ENCODE measurements at regions not wholly inside any gene's neighbourhood (a gene's known extent, or its start where the extent isn't known, plus 50 kb on each side); places are given as distances from the start of the nearest gene placed in this dataset.
"Not testable (repeated sequence)": the region's sequence is repeated elsewhere in the genome, so short reads cannot be mapped to it uniquely, and the experiment has no call there.

DNA sequence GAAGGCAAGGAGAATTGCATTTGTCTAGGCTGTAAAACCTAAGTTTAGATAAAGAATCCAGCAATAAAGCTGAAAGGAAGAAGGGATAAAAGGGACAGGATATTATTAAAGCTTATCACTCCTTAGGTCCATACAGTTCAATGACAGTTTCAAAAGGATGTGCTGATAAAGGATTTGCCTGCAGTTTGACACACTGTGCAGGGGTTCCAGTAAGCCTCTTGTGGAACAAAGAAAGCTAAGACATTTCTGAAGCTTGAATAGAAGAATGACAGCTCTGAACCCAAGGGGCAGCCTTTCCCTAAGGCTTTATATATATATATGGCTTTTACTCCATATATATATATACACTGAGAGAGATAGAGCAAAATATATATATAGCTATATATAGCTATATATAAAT, 276.8 kb upstream of the GRM3 start:
- no peak for FAIRE-seq
- CTCF ChIA-PET, result no interaction called here

DNA sequence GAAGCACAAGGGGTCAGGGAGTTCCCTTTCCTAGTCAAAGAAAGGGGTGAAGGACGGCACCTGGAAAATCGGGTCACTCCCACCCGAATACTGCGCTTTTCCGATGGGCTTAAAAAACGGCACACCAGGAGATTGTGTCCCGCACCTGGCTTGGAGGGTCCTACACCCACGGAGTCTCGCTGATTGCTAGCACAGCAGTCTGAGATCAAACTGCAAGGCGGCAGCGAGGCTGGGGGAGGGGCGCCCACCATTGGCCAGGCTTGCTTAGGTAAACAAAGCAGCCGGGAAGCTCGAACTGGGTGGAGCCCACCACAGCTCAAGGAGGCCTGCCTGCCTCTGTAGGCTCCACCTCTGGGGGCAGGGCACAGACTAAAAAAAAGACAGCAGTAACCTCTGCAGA, 303.3 kb upstream of the GRM3 start:
- H3K4me2 ChIP-seq; H3K4me1 ChIP-seq; POLR2A ChIA-PET; CTCF ChIA-PET; DNase-seq (ENCODE audit: low read depth in 1 of 2, low spot score in 1 of 2); ATAC-seq; H3K9me3 ChIP-seq; H3K27ac ChIP-seq; FAIRE-seq; H3K4me3 ChIP-seq: not testable (repeated sequence)
- WGBS (ENCODE audit: missing lambda C conversion rate), result 28% methylated on average over 5 of the region's 14 CpGs

More for the DNA sequence above, 276.8 kb upstream of the GRM3 start:
- no peak for ATAC-seq
- no peak for DNase-seq (ENCODE audit: low read depth in 1 of 2, low spot score in 1 of 2)
- H3K4me3 ChIP-seq, result no peak overlapping the region
- TF ChIP-seq NR3C1 (IDR thresholded peaks at IDR 0.05) (no peak), POLR2A (IDR thresholded peaks at IDR 0.05; ENCODE audit: low read length) (no peak), HOXB5 (CRISPR knock-in tag; IDR thresholded peaks at IDR 0.05) (no peak), MAZ (IDR thresholded peaks at IDR 0.05; ENCODE audit: borderline replicate concordance, low read depth, low read length) (no peak), CTCF (IDR thresholded peaks at IDR 0.05) (no peak), EP300 (IDR thresholded peaks at IDR 0.05) (no peak), RFX5 (IDR thresholded peaks at IDR 0.05) (no peak), MAFK (IDR thresholded peaks at IDR 0.05; ENCODE audit: partially characterized antibody) (no peak), RAD21 (conservative IDR thresholded peaks at IDR 0.05 in 1 of 2, IDR thresholded peaks at IDR 0.05 in 1 of 2) (no peak), RNF2 (IDR thresholded peaks at IDR 0.05; ENCODE audit: borderline replicate concordance, low read depth) (no peak), CHD2 (IDR thresholded peaks at IDR 0.05; ENCODE audit: low read length, partially characterized antibody) (no peak), TP53 (CRISPR knock-in tag; IDR thresholded peaks at IDR 0.05) (no peak)
- TF ChIP-seq, protein P1, sequence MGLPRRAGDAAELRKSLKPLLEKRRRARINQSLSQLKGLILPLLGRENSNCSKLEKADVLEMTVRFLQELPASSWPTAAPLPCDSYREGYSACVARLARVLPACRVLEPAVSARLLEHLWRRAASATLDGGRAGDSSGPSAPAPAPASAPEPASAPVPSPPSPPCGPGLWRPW (IDR thresholded peaks at IDR 0.05), result no peak
- TF ChIP-seq, protein P2, sequence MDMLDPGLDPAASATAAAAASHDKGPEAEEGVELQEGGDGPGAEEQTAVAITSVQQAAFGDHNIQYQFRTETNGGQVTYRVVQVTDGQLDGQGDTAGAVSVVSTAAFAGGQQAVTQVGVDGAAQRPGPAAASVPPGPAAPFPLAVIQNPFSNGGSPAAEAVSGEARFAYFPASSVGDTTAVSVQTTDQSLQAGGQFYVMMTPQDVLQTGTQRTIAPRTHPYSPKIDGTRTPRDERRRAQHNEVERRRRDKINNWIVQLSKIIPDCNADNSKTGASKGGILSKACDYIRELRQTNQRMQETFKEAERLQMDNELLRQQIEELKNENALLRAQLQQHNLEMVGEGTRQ (IDR thresholded peaks at IDR 0.05), result no peak
- H3K27ac ChIP-seq, result no peak overlapping the region
- POLR2A ChIA-PET, result no interaction called here
- H3K9me3 ChIP-seq, result no peaks in the 10 kb centered on the region
- H3K4me1 ChIP-seq, result no peaks in the 10 kb centered on the region
- H3K4me2 ChIP-seq, result no peak overlapping the region

DNA sequence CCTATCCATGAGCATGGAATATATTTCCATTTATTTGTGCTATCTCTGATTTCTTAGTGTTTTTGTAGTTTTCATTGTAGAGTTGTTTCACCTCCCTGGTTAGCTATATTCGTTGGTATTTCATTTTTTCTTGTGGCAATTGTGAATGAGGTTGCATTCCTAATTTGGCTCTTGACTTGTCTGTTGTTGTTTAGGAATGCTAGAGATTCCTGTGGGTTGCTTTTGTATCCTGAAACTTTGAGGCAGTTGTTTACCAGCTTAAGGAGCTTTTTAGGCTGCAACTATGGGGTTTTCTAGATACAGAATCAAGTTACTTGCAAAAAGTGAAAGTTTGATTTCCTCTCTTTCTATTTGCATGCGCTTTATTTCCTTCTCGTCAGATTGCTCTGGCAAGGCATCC, 304.7 kb upstream of the GRM3 start:
- Histone ChIP-seq H3K4me3 (no peak overlapping the region), H3K4me2 (no peak overlapping the region), H3K27ac (no peak overlapping the region), H3K4me1 (no peaks in the 10 kb centered on the region), H3K9me3 (no peaks in the 10 kb centered on the region)
- TF ChIP-seq EHF (CRISPR knock-in tag; IDR thresholded peaks at IDR 0.05) (no peak), HOXB13 (CRISPR knock-in tag; IDR thresholded peaks at IDR 0.05; ENCODE audit: low read depth) (no peak), POLR2AphosphoS2 (conservative IDR thresholded peaks at IDR 0.05; ENCODE audit: low read length) (no peak), ZFP36 (IDR thresholded peaks at IDR 0.05; ENCODE audit: borderline replicate concordance, partially characterized antibody) (no peak), ZC3H11A (IDR thresholded peaks at IDR 0.05) (no peak), EHMT2 (IDR thresholded peaks at IDR 0.05; ENCODE audit: low read depth) (no peak), FOSL2 (IDR thresholded peaks at IDR 0.05) (no peak), FOSL2 (CRISPR knock-in tag; IDR thresholded peaks at IDR 0.05) (no peak), PHF8 (IDR thresholded peaks at IDR 0.05; ENCODE audit: borderline replicate concordance, low read depth) (no peak), KDM5A (IDR thresholded peaks at IDR 0.05) (no peak), RCOR1 (IDR thresholded peaks at IDR 0.05; ENCODE audit: low read depth, low read length) (no peak), CEBPB (IDR thresholded peaks at IDR 0.05) (no peak), CHD4 (IDR thresholded peaks at IDR 0.05; ENCODE audit: borderline replicate concordance) (no peak), HOXA7 (CRISPR knock-in tag; IDR thresholded peaks at IDR 0.05) (no peak)
- TF ChIP-seq, protein P3, sequence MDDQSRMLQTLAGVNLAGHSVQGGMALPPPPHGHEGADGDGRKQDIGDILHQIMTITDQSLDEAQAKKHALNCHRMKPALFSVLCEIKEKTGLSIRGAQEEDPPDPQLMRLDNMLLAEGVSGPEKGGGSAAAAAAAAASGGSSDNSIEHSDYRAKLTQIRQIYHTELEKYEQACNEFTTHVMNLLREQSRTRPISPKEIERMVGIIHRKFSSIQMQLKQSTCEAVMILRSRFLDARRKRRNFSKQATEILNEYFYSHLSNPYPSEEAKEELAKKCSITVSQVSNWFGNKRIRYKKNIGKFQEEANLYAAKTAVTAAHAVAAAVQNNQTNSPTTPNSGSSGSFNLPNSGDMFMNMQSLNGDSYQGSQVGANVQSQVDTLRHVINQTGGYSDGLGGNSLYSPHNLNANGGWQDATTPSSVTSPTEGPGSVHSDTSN (IDR thresholded peaks at IDR 0.05), result no peak
- 29% methylated on average over 3 of the region's 3 CpGs for WGBS (ENCODE audit: missing lambda C conversion rate)
- FAIRE-seq (no peak), DNase-seq (ENCODE audit: low read depth in 1 of 2, low spot score in 1 of 2) (no peak), ATAC-seq (no peak)
- CTCF ChIA-PET, result no interaction called here
- POLR2A ChIA-PET, result no interaction called here

Measured in A549 (cell line).